ENCODE measurements at regions not wholly inside any gene's neighbourhood (a gene's known extent, or its start where the extent isn't known, plus 50 kb on each side); places are given as distances from the start of the nearest gene placed in this dataset.

DNA sequence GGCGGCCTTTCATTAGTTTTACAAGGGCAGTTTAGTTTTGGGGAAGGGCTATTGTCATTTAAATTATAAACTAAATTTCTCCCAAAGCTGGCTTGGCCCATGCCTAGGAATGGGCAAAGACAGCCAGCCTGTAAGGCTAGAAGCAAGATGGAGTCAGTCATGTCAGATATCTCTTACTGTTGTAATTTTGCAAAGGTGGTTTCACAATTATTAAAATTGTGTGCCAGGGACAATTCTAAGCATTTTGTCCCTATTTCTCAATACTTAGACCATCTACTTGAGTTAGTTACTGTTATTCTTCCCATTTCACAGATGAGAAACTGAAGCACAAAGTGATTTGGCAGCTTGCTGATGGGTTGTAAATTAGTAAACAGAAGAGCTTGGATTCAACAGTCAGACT is 467.7 kb upstream of the GOT2 start:
- no peaks in the 10 kb centered on the region for H3K36me3 ChIP-seq (ENCODE audit: control insufficient read depth in 4 of 4, insufficient read depth in 3 of 4, low read depth in 1 of 4, low read length in 3 of 4)
- TF ChIP-seq SP1 (IDR thresholded peaks at IDR 0.05) (no peak), TAF1 (conservative IDR thresholded peaks at IDR 0.05) (no peak), FOXA2 (IDR thresholded peaks at IDR 0.05) (no peak), JUND (IDR thresholded peaks at IDR 0.05) (no peak), HNF4G (IDR thresholded peaks at IDR 0.05) (no peak), HNF4A (conservative IDR thresholded peaks at IDR 0.05) (no peak)
- TF ChIP-seq, protein P1, sequence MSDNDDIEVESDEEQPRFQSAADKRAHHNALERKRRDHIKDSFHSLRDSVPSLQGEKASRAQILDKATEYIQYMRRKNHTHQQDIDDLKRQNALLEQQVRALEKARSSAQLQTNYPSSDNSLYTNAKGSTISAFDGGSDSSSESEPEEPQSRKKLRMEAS (IDR thresholded peaks at IDR 0.05): no peak
- TF ChIP-seq, protein P2, sequence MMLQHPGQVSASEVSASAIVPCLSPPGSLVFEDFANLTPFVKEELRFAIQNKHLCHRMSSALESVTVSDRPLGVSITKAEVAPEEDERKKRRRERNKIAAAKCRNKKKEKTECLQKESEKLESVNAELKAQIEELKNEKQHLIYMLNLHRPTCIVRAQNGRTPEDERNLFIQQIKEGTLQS (IDR thresholded peaks at IDR 0.05): no peak
- TF ChIP-seq, protein P3, sequence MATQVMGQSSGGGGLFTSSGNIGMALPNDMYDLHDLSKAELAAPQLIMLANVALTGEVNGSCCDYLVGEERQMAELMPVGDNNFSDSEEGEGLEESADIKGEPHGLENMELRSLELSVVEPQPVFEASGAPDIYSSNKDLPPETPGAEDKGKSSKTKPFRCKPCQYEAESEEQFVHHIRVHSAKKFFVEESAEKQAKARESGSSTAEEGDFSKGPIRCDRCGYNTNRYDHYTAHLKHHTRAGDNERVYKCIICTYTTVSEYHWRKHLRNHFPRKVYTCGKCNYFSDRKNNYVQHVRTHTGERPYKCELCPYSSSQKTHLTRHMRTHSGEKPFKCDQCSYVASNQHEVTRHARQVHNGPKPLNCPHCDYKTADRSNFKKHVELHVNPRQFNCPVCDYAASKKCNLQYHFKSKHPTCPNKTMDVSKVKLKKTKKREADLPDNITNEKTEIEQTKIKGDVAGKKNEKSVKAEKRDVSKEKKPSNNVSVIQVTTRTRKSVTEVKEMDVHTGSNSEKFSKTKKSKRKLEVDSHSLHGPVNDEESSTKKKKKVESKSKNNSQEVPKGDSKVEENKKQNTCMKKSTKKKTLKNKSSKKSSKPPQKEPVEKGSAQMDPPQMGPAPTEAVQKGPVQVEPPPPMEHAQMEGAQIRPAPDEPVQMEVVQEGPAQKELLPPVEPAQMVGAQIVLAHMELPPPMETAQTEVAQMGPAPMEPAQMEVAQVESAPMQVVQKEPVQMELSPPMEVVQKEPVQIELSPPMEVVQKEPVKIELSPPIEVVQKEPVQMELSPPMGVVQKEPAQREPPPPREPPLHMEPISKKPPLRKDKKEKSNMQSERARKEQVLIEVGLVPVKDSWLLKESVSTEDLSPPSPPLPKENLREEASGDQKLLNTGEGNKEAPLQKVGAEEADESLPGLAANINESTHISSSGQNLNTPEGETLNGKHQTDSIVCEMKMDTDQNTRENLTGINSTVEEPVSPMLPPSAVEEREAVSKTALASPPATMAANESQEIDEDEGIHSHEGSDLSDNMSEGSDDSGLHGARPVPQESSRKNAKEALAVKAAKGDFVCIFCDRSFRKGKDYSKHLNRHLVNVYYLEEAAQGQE (IDR thresholded peaks at IDR 0.05): no peak
- TF ChIP-seq, protein P4, sequence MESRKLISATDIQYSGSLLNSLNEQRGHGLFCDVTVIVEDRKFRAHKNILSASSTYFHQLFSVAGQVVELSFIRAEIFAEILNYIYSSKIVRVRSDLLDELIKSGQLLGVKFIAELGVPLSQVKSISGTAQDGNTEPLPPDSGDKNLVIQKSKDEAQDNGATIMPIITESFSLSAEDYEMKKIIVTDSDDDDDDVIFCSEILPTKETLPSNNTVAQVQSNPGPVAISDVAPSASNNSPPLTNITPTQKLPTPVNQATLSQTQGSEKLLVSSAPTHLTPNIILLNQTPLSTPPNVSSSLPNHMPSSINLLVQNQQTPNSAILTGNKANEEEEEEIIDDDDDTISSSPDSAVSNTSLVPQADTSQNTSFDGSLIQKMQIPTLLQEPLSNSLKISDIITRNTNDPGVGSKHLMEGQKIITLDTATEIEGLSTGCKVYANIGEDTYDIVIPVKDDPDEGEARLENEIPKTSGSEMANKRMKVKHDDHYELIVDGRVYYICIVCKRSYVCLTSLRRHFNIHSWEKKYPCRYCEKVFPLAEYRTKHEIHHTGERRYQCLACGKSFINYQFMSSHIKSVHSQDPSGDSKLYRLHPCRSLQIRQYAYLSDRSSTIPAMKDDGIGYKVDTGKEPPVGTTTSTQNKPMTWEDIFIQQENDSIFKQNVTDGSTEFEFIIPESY (IDR thresholded peaks at IDR 0.05): no peak
- TF ChIP-seq, protein P5, sequence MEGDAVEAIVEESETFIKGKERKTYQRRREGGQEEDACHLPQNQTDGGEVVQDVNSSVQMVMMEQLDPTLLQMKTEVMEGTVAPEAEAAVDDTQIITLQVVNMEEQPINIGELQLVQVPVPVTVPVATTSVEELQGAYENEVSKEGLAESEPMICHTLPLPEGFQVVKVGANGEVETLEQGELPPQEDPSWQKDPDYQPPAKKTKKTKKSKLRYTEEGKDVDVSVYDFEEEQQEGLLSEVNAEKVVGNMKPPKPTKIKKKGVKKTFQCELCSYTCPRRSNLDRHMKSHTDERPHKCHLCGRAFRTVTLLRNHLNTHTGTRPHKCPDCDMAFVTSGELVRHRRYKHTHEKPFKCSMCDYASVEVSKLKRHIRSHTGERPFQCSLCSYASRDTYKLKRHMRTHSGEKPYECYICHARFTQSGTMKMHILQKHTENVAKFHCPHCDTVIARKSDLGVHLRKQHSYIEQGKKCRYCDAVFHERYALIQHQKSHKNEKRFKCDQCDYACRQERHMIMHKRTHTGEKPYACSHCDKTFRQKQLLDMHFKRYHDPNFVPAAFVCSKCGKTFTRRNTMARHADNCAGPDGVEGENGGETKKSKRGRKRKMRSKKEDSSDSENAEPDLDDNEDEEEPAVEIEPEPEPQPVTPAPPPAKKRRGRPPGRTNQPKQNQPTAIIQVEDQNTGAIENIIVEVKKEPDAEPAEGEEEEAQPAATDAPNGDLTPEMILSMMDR (IDR thresholded peaks at IDR 0.05; ENCODE audit: low read depth, low read length, missing input control): no peak
- H3K27me3 ChIP-seq (ENCODE audit: control insufficient read depth in 4 of 4, insufficient read depth in 4 of 4, low read length in 3 of 4): no peaks in the 10 kb centered on the region
- DNase-seq (ENCODE audit: low spot score): no peak
- H3K4me3 ChIP-seq (ENCODE audit: low read depth in 1 of 3, low read length in 3 of 3): no peak overlapping the region
- H3K9ac ChIP-seq (ENCODE audit: low read depth in 1 of 2, low read length in 2 of 2): no peak overlapping the region
- no peaks in the 10 kb centered on the region for H3K9me3 ChIP-seq (ENCODE audit: control insufficient read depth in 4 of 4, low read length in 3 of 4)
- H3K27ac ChIP-seq (ENCODE audit: low read depth in 1 of 2, low read length in 2 of 2): no peak overlapping the region
- peaks cover 0 to 10% (median 0%) of the 10 kb centered on the region in 4 donors for H3K4me1 ChIP-seq (ENCODE audit: control insufficient read depth in 4 of 4, insufficient read depth in 4 of 4, low read length in 3 of 4)
- WGBS: 95% methylated on average over 1 of the region's 1 CpG

DNA sequence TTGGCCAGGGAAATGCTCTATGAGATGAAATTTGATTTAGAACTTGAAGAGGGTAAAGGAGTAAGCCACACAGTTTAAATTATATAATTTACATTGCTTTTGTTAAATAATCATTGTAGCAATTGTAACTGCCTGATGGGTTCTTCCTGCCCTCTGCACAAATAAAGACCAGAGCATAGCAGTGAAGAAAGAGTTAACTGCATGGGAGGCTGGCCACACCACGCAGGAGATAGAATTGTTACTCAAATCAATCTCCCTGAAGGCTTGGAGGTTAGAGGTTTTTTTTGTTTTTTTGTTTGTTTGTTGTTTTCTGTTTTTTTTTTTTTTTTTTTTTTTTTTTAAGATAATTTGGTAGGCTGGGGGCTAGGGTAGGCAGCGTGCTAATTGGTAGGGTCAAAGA is 467.0 kb upstream of the GOT2 start:
- DNase-seq (ENCODE audit: low spot score): no peak
- 13% methylated on average over 2 of the region's 2 CpGs for WGBS
- no peaks in the 10 kb centered on the region for H3K9me3 ChIP-seq (ENCODE audit: control insufficient read depth in 4 of 4, low read length in 3 of 4)
- H3K4me3 ChIP-seq (ENCODE audit: low read depth in 1 of 3, low read length in 3 of 3): no peak overlapping the region
- H3K27me3 ChIP-seq (ENCODE audit: control insufficient read depth in 4 of 4, insufficient read depth in 4 of 4, low read length in 3 of 4): no peaks in the 10 kb centered on the region
- no peak overlapping the region for H3K9ac ChIP-seq (ENCODE audit: low read depth in 1 of 2, low read length in 2 of 2)
- H3K27ac ChIP-seq (ENCODE audit: low read depth in 1 of 2, low read length in 2 of 2): no peak overlapping the region
- no peaks in the 10 kb centered on the region for H3K36me3 ChIP-seq (ENCODE audit: control insufficient read depth in 4 of 4, insufficient read depth in 3 of 4, low read depth in 1 of 4, low read length in 3 of 4)
- H3K4me1 ChIP-seq (ENCODE audit: control insufficient read depth in 4 of 4, insufficient read depth in 4 of 4, low read length in 3 of 4): peaks cover 0 to 10% (median 0%) of the 10 kb centered on the region in 4 donors
- TF ChIP-seq SP1 (IDR thresholded peaks at IDR 0.05): no peak
- TF ChIP-seq HNF4G (IDR thresholded peaks at IDR 0.05): no peak
- TF ChIP-seq, protein P1 (IDR thresholded peaks at IDR 0.05): no peak
- TF ChIP-seq, protein P5 (IDR thresholded peaks at IDR 0.05; ENCODE audit: low read depth, low read length, missing input control): no peak
- TF ChIP-seq, protein P2 (IDR thresholded peaks at IDR 0.05): no peak
- no peak for TF ChIP-seq HNF4A (conservative IDR thresholded peaks at IDR 0.05)
- no peak for TF ChIP-seq NR2F2 (IDR thresholded peaks at IDR 0.05)
- TF ChIP-seq EGR1 (IDR thresholded peaks at IDR 0.05; ENCODE audit: low read depth in 2 of 2): no peak
- TF ChIP-seq FOXA1 (IDR thresholded peaks at IDR 0.05): no peak
- no peak for TF ChIP-seq RAD21 (IDR thresholded peaks at IDR 0.05)
- TF ChIP-seq FOXA2 (IDR thresholded peaks at IDR 0.05): no peak
- no peak for TF ChIP-seq TAF1 (conservative IDR thresholded peaks at IDR 0.05)
- no peak for TF ChIP-seq RXRA (IDR thresholded peaks at IDR 0.05)
- TF ChIP-seq, protein P3 (IDR thresholded peaks at IDR 0.05): no peak
- TF ChIP-seq GABPA (IDR thresholded peaks at IDR 0.05 in 1 of 2, conservative IDR thresholded peaks at IDR 0.05 in 1 of 2): no peak

Measured in liver (tissue), 8 donors.